ENCODE measurements at regions not wholly inside any gene's neighbourhood (a gene's known extent, or its start where the extent isn't known, plus 50 kb on each side); places are given as distances from the start of the nearest gene placed in this dataset.

- no peaks in the 10 kb centered on the region for H3K4me1 ChIP-seq (ENCODE audit: control insufficient read depth in 2 of 2, insufficient read depth in 2 of 2, low read length in 2 of 2)
- no peak overlapping the region for H3K4me3 ChIP-seq (ENCODE audit: low read length in 2 of 2)
- H3K9ac ChIP-seq (ENCODE audit: low read depth in 1 of 2, low read length in 2 of 2), result no peak overlapping the region
- no peak overlapping the region for H3K27ac ChIP-seq (ENCODE audit: low read depth in 2 of 2, low read length in 2 of 2)
- H3K27me3 ChIP-seq (ENCODE audit: control insufficient read depth in 2 of 2, insufficient read depth in 2 of 2, low read length in 2 of 2), result no peaks in the 10 kb centered on the region
- no peaks in the 10 kb centered on the region for H3K36me3 ChIP-seq (ENCODE audit: control insufficient read depth in 2 of 2, insufficient read depth in 2 of 2, low read length in 2 of 2)
- peaks cover 0 to 2% of the 10 kb centered on the region in 2 donors for H3K9me3 ChIP-seq (ENCODE audit: control insufficient read depth in 2 of 2, low read length in 2 of 2)
These were observed 485.3 kb downstream of the PSAT1 start for GRCh38 chr9:78782234-78782633.

DNA sequence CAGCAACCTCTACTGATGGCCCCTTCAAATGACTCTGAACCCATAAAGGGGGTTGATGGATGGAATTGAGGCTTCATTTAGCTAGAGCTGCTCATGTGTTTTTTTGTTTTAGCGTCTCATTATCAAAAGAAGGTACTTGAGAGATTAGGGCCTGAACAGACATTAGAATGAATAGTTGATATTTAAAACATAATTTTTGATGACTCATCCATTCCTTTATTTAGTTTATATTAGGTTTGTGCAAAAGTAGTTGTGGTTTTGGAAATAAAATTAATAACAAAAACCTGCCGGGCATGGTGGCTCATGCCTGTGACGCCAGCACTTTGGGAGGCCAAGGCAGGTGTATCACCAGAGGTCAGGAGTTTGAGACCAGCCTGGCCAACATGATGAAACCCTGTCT is 485.9 kb downstream of the PSAT1 start:
- H3K36me3 ChIP-seq (ENCODE audit: control insufficient read depth in 2 of 2, insufficient read depth in 2 of 2, low read length in 2 of 2), result no peaks in the 10 kb centered on the region
- no peak overlapping the region for H3K4me3 ChIP-seq (ENCODE audit: low read length in 2 of 2)
- no peaks in the 10 kb centered on the region for H3K27me3 ChIP-seq (ENCODE audit: control insufficient read depth in 2 of 2, insufficient read depth in 2 of 2, low read length in 2 of 2)
- H3K4me1 ChIP-seq (ENCODE audit: control insufficient read depth in 2 of 2, insufficient read depth in 2 of 2, low read length in 2 of 2), result no peaks in the 10 kb centered on the region
- no peak overlapping the region for H3K27ac ChIP-seq (ENCODE audit: low read depth in 2 of 2, low read length in 2 of 2)
- no peak overlapping the region for H3K9ac ChIP-seq (ENCODE audit: low read depth in 1 of 2, low read length in 2 of 2)
- peaks cover 0 to 2% of the 10 kb centered on the region in 2 donors for H3K9me3 ChIP-seq (ENCODE audit: control insufficient read depth in 2 of 2, low read length in 2 of 2)

DNA sequence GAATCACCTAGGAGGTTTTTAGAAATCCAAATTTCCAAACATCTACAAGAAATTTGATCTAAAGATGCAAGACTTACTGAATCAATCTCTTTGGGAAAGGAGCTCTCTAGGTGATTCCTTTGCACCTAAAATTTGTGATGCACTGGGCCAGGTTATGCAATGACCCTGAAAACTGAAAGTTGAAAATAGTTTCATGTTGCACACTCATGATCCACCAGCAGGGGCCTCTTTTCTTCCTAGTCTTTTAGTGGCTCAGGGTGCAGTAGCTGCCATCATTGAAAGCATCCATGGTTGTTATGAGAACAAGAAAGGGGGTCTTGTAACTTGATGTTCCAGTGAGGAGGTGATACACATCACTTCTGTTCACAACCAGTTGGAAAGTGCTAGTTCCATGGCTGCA is 486.8 kb downstream of the PSAT1 start:
- H3K9ac ChIP-seq (ENCODE audit: low read depth in 1 of 2, low read length in 2 of 2), result no peak overlapping the region
- no peaks in the 10 kb centered on the region for H3K36me3 ChIP-seq (ENCODE audit: control insufficient read depth in 2 of 2, insufficient read depth in 2 of 2, low read length in 2 of 2)
- no peaks in the 10 kb centered on the region for H3K4me1 ChIP-seq (ENCODE audit: control insufficient read depth in 2 of 2, insufficient read depth in 2 of 2, low read length in 2 of 2)
- no peak overlapping the region for H3K27ac ChIP-seq (ENCODE audit: low read depth in 2 of 2, low read length in 2 of 2)
- H3K9me3 ChIP-seq (ENCODE audit: control insufficient read depth in 2 of 2, low read length in 2 of 2), result peaks cover 0 to 2% of the 10 kb centered on the region in 2 donors
- no peak overlapping the region for H3K4me3 ChIP-seq (ENCODE audit: low read length in 2 of 2)
- H3K27me3 ChIP-seq (ENCODE audit: control insufficient read depth in 2 of 2, insufficient read depth in 2 of 2, low read length in 2 of 2), result no peaks in the 10 kb centered on the region

- Histone ChIP-seq H3K4me1 (ENCODE audit: control insufficient read depth in 2 of 2, insufficient read depth in 2 of 2, low read length in 2 of 2) (no peaks in the 10 kb centered on the region), H3K9ac (ENCODE audit: low read depth in 1 of 2, low read length in 2 of 2) (no peak overlapping the region), H3K4me3 (ENCODE audit: low read length in 2 of 2) (no peak overlapping the region), H3K27ac (ENCODE audit: low read depth in 2 of 2, low read length in 2 of 2) (no peak overlapping the region), H3K9me3 (ENCODE audit: control insufficient read depth in 2 of 2, low read length in 2 of 2) (peaks cover 0 to 2% of the 10 kb centered on the region in 2 donors), H3K36me3 (ENCODE audit: control insufficient read depth in 2 of 2, insufficient read depth in 2 of 2, low read length in 2 of 2) (no peaks in the 10 kb centered on the region), H3K27me3 (ENCODE audit: control insufficient read depth in 2 of 2, insufficient read depth in 2 of 2, low read length in 2 of 2) (no peaks in the 10 kb centered on the region)
These were observed 489.9 kb downstream of the PSAT1 start for GRCh38 chr9:78786794-78787193.

DNA sequence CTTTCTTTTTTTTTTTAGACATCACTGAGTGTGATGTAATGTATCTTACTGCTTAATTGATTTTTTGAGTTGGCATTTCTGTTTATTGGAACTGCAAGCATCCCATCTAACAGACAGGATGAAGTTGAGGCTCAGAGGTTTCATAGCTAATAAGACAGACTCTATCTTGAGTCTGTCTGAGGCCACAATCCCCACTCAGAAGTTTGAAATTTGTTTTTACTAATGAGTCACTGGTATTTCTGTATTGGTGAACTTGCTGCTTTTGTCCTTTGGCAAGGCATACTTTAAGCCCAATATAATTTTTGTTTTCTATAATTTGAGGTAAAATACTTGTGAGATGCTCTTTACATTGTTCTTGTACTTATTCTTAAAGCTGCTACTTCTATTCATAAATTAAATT is 491.2 kb downstream of the PSAT1 start:
- H3K4me3 ChIP-seq (ENCODE audit: low read length in 2 of 2), result no peak overlapping the region
- H3K36me3 ChIP-seq (ENCODE audit: control insufficient read depth in 2 of 2, insufficient read depth in 2 of 2, low read length in 2 of 2), result no peaks in the 10 kb centered on the region
- no peak overlapping the region for H3K27ac ChIP-seq (ENCODE audit: low read depth in 2 of 2, low read length in 2 of 2)
- H3K9ac ChIP-seq (ENCODE audit: low read depth in 1 of 2, low read length in 2 of 2), result no peak overlapping the region
- H3K4me1 ChIP-seq (ENCODE audit: control insufficient read depth in 2 of 2, insufficient read depth in 2 of 2, low read length in 2 of 2), result no peaks in the 10 kb centered on the region
- H3K9me3 ChIP-seq (ENCODE audit: control insufficient read depth in 2 of 2, low read length in 2 of 2), result peaks cover 0 to 2% of the 10 kb centered on the region in 2 donors
- H3K27me3 ChIP-seq (ENCODE audit: control insufficient read depth in 2 of 2, insufficient read depth in 2 of 2, low read length in 2 of 2), result no peaks in the 10 kb centered on the region

GRCh38 chr9:78791779-78792178 is 494.9 kb downstream of the PSAT1 start:
- Histone ChIP-seq H3K9me3 (ENCODE audit: control insufficient read depth in 2 of 2, low read length in 2 of 2) (peaks cover 0 to under 1% of the 10 kb centered on the region in 2 donors), H3K36me3 (ENCODE audit: control insufficient read depth in 2 of 2, insufficient read depth in 2 of 2, low read length in 2 of 2) (no peaks in the 10 kb centered on the region), H3K4me1 (ENCODE audit: control insufficient read depth in 2 of 2, insufficient read depth in 2 of 2, low read length in 2 of 2) (no peaks in the 10 kb centered on the region), H3K4me3 (ENCODE audit: low read length in 2 of 2) (no peak overlapping the region), H3K9ac (ENCODE audit: low read depth in 1 of 2, low read length in 2 of 2) (no peak overlapping the region), H3K27ac (ENCODE audit: low read depth in 2 of 2, low read length in 2 of 2) (no peak overlapping the region), H3K27me3 (ENCODE audit: control insufficient read depth in 2 of 2, insufficient read depth in 2 of 2, low read length in 2 of 2) (no peaks in the 10 kb centered on the region)

GRCh38 chr9:78792745-78793144 is 495.8 kb downstream of the PSAT1 start:
- H3K27me3 ChIP-seq (ENCODE audit: control insufficient read depth in 2 of 2, insufficient read depth in 2 of 2, low read length in 2 of 2), result no peaks in the 10 kb centered on the region
- H3K36me3 ChIP-seq (ENCODE audit: control insufficient read depth in 2 of 2, insufficient read depth in 2 of 2, low read length in 2 of 2), result no peaks in the 10 kb centered on the region
- no peaks in the 10 kb centered on the region for H3K4me1 ChIP-seq (ENCODE audit: control insufficient read depth in 2 of 2, insufficient read depth in 2 of 2, low read length in 2 of 2)
- no peak overlapping the region for H3K27ac ChIP-seq (ENCODE audit: low read depth in 2 of 2, low read length in 2 of 2)
- no peak overlapping the region for H3K9ac ChIP-seq (ENCODE audit: low read depth in 1 of 2, low read length in 2 of 2)
- H3K4me3 ChIP-seq (ENCODE audit: low read length in 2 of 2), result no peak overlapping the region
- H3K9me3 ChIP-seq (ENCODE audit: control insufficient read depth in 2 of 2, low read length in 2 of 2), result no peaks in the 10 kb centered on the region

GRCh38 chr9:78805771-78806170 is 508.8 kb downstream of the PSAT1 start:
- no peak overlapping the region for H3K27ac ChIP-seq (ENCODE audit: low read depth in 2 of 2, low read length in 2 of 2)
- H3K27me3 ChIP-seq (ENCODE audit: control insufficient read depth in 2 of 2, insufficient read depth in 2 of 2, low read length in 2 of 2), result no peaks in the 10 kb centered on the region
- no peaks in the 10 kb centered on the region for H3K9me3 ChIP-seq (ENCODE audit: control insufficient read depth in 2 of 2, low read length in 2 of 2)
- H3K36me3 ChIP-seq (ENCODE audit: control insufficient read depth in 2 of 2, insufficient read depth in 2 of 2, low read length in 2 of 2), result no peaks in the 10 kb centered on the region
- no peak overlapping the region for H3K4me3 ChIP-seq (ENCODE audit: low read length in 2 of 2)
- no peaks in the 10 kb centered on the region for H3K4me1 ChIP-seq (ENCODE audit: control insufficient read depth in 2 of 2, insufficient read depth in 2 of 2, low read length in 2 of 2)
- no peak overlapping the region for H3K9ac ChIP-seq (ENCODE audit: low read depth in 1 of 2, low read length in 2 of 2)

- Histone ChIP-seq H3K4me1 (ENCODE audit: control insufficient read depth in 2 of 2, insufficient read depth in 2 of 2, low read length in 2 of 2) (no peaks in the 10 kb centered on the region), H3K9ac (ENCODE audit: low read depth in 1 of 2, low read length in 2 of 2) (no peak overlapping the region), H3K27me3 (ENCODE audit: control insufficient read depth in 2 of 2, insufficient read depth in 2 of 2, low read length in 2 of 2) (no peaks in the 10 kb centered on the region), H3K36me3 (ENCODE audit: control insufficient read depth in 2 of 2, insufficient read depth in 2 of 2, low read length in 2 of 2) (no peaks in the 10 kb centered on the region), H3K4me3 (ENCODE audit: low read length in 2 of 2) (no peak overlapping the region), H3K9me3 (ENCODE audit: control insufficient read depth in 2 of 2, low read length in 2 of 2) (no peaks in the 10 kb centered on the region), H3K27ac (ENCODE audit: low read depth in 2 of 2, low read length in 2 of 2) (no peak overlapping the region)
These were observed 509.7 kb downstream of the PSAT1 start for GRCh38 chr9:78806492-78807160.

- H3K9ac ChIP-seq (ENCODE audit: low read depth in 1 of 2, low read length in 2 of 2), result no peak overlapping the region
- H3K27me3 ChIP-seq (ENCODE audit: control insufficient read depth in 2 of 2, insufficient read depth in 2 of 2, low read length in 2 of 2), result no peaks in the 10 kb centered on the region
- H3K4me3 ChIP-seq (ENCODE audit: low read length in 2 of 2), result no peak overlapping the region
- no peaks in the 10 kb centered on the region for H3K9me3 ChIP-seq (ENCODE audit: control insufficient read depth in 2 of 2, low read length in 2 of 2)
- no peaks in the 10 kb centered on the region for H3K36me3 ChIP-seq (ENCODE audit: control insufficient read depth in 2 of 2, insufficient read depth in 2 of 2, low read length in 2 of 2)
- no peaks in the 10 kb centered on the region for H3K4me1 ChIP-seq (ENCODE audit: control insufficient read depth in 2 of 2, insufficient read depth in 2 of 2, low read length in 2 of 2)
- H3K27ac ChIP-seq (ENCODE audit: low read depth in 2 of 2, low read length in 2 of 2), result no peak overlapping the region
These were observed 510.4 kb downstream of the PSAT1 start for GRCh38 chr9:78807286-78807685.

- H3K27ac ChIP-seq (ENCODE audit: low read depth in 2 of 2, low read length in 2 of 2), result no peak overlapping the region
- no peaks in the 10 kb centered on the region for H3K36me3 ChIP-seq (ENCODE audit: control insufficient read depth in 2 of 2, insufficient read depth in 2 of 2, low read length in 2 of 2)
- H3K9ac ChIP-seq (ENCODE audit: low read depth in 1 of 2, low read length in 2 of 2), result no peak overlapping the region
- H3K4me1 ChIP-seq (ENCODE audit: control insufficient read depth in 2 of 2, insufficient read depth in 2 of 2, low read length in 2 of 2), result no peaks in the 10 kb centered on the region
- no peaks in the 10 kb centered on the region for H3K9me3 ChIP-seq (ENCODE audit: control insufficient read depth in 2 of 2, low read length in 2 of 2)
- no peaks in the 10 kb centered on the region for H3K27me3 ChIP-seq (ENCODE audit: control insufficient read depth in 2 of 2, insufficient read depth in 2 of 2, low read length in 2 of 2)
- H3K4me3 ChIP-seq (ENCODE audit: low read length in 2 of 2), result no peak overlapping the region
These were observed 511.1 kb downstream of the PSAT1 start for GRCh38 chr9:78808048-78808447.

All from mucosa of rectum (tissue), 2 donors.